ENCODE measurements at regions not wholly inside any gene's neighbourhood (a gene's known extent, or its start where the extent isn't known, plus 50 kb on each side); places are given as distances from the start of the nearest gene placed in this dataset.

- Histone ChIP-seq H3K4me2 (ENCODE audit: insufficient read depth, insufficient read length, low read length) (no peak overlapping the region), H2AFZ (ENCODE audit: low read length) (no peak overlapping the region), H3K23me2 (ENCODE audit: insufficient read length, low read depth, low read length, poor library complexity, severe bottlenecking) (no peaks in the 10 kb centered on the region)
These were observed 149.4 kb upstream of the OGFRL1 start for GRCh38 chr6:71139249-71139648.

More at GRCh38 chr6:71139249-71139648, 149.4 kb upstream of the OGFRL1 start:
- no peak overlapping the region for H4K5ac ChIP-seq (ENCODE audit: insufficient read length, low read depth, low read length)
- Mint-ChIP-seq H3K9me3 (peaks cover under 1 to 6% of the 10 kb centered on the region in 2 experiments; a peak in 4 of 5 replicates), H3K4me3 (no peak overlapping the region), H3K27me3 (ENCODE audit: low read depth) (no peaks in the 10 kb centered on the region), H3K27ac (no peak overlapping the region; a peak in 1 of 7 replicates), H3K4me1 (peaks cover 4 to 5% of the 10 kb centered on the region in 2 experiments; a peak in 2 of 4 replicates), H3K36me3 (ENCODE audit: insufficient read depth in 1 of 3, low read depth in 3 of 3) (peaks cover 0 to 10% (median 5%) of the 10 kb centered on the region in 3 experiments; a peak in 4 of 7 replicates)
- DNase-seq, result no peak
- no peak for TF ChIP-seq CTCF (conservative IDR thresholded peaks at IDR 0.05)
- no peaks in the 10 kb centered on the region for H3K4me1 ChIP-seq (ENCODE audit: insufficient read depth, low read length)
- WGBS (ENCODE audit: extremely low coverage, insufficient read length, low lambda C conversion rate), result no CpG with 5 or more reads among the region's 3 CpGs
- no peak overlapping the region for H2BK15ac ChIP-seq (ENCODE audit: low read depth, low read length)
- H3K18ac ChIP-seq (ENCODE audit: insufficient read length, low read depth, low read length), result peak overlapping the region; percentile 25
- H2BK5ac ChIP-seq (ENCODE audit: insufficient read length, low read length), result no peak overlapping the region
- H3K79me1 ChIP-seq (ENCODE audit: insufficient read depth, low read depth, low read length, poor library complexity, severe bottlenecking), result no peaks in the 10 kb centered on the region
- no peaks in the 10 kb centered on the region for H3K27me3 ChIP-seq (ENCODE audit: insufficient read depth, low read length)
- no peak overlapping the region for H3K4ac ChIP-seq (ENCODE audit: low read depth, low read length)
- H3K14ac ChIP-seq (ENCODE audit: insufficient read depth, low read length), result 0 out of 2 replicates have a peak overlapping the region, but pooled peaks have one; percentile 31
- no peak overlapping the region for H2BK20ac ChIP-seq (ENCODE audit: low read depth, low read length, poor library complexity, severe bottlenecking)
- H3K23ac ChIP-seq (ENCODE audit: insufficient read length, low read depth, low read length), result no peak overlapping the region
- H3K27ac ChIP-seq (ENCODE audit: insufficient read length, low read depth, low read length), result no peak overlapping the region
- no peak overlapping the region for H4K91ac ChIP-seq (ENCODE audit: insufficient read length, low read depth, low read length)
- H4K20me1 ChIP-seq (ENCODE audit: control insufficient read depth, insufficient read depth, insufficient read length), result no peaks in the 10 kb centered on the region
- H2AK5ac ChIP-seq (ENCODE audit: insufficient read length, low read length), result no peak overlapping the region
- no peaks in the 10 kb centered on the region for H3K79me2 ChIP-seq (ENCODE audit: insufficient read depth, low read length)
- no peak overlapping the region for H2BK12ac ChIP-seq (ENCODE audit: insufficient read length, low read depth, low read length)
- no peaks in the 10 kb centered on the region for H3K9me3 ChIP-seq (ENCODE audit: control insufficient read depth, low read depth, low read length)
- no peak overlapping the region for H3T11ph ChIP-seq (ENCODE audit: low read length)
- H3K56ac ChIP-seq (ENCODE audit: insufficient read length, low read depth, low read length), result no peak overlapping the region
- H4K8ac ChIP-seq (replicated peaks; ENCODE audit: insufficient read length, low read depth, low read length), result no peak overlapping the region
- H3K9ac ChIP-seq (ENCODE audit: extremely low read depth, insufficient read length, low read length), result no peak overlapping the region
- no peak overlapping the region for H2BK120ac ChIP-seq (ENCODE audit: low read depth, low read length, poor library complexity, severe bottlenecking)
